Panc1 (cell line): ENCODE measurements at regions not wholly inside any gene's neighbourhood (a gene's known extent, or its start where the extent isn't known, plus 50 kb on each side); places are given as distances from the start of the nearest gene placed in this dataset.

Source experiments
- ATAC-seq: fragments of 200-7000 bp; cut with Tn5 transposase; 2 replicates; pipeline ENCODE4 v1.9.1; 2020; ENCODE audit warnings: mild to moderate bottlenecking, moderate library complexity
- BruUV-seq: library from RNA; stranded (reverse); fragments of 400-500 nt; replicated peaks from 2 replicates; lab custom pipeline; 2021; lab: Mats Ljungman, UMichigan
- CTCF ChIA-PET: fragments of 300-600 bp; sonication (Branson Sonifier 250); formaldehyde crosslinking; loops from one replicate; lab custom pipeline; 2022; ENCODE audit warnings: antibody characterized with exemption; lab: Charles Lee
- POLR2A ChIA-PET: fragments of 300-600 bp; sonication (Branson Sonifier 250); formaldehyde crosslinking; loops from one replicate; lab custom pipeline; 2022; ENCODE audit warnings: antibody characterized with exemption; lab: Charles Lee
- DNase-seq: peaks from one replicate; pipeline ENCODE4 v3.0.0-alpha.2; 2010; ENCODE audit warnings: low read depth, low spot score
- H3K27ac ChIP-seq: 2 replicates; pipeline ENCODE4 v1.5.1; 2011; ENCODE audit warnings: mild to moderate bottlenecking, low read length, inconsistent platforms
- H3K27me3 ChIP-seq: fragments of 200-500 bp; sonication (Bioruptor generic); 2 replicates; pipeline ENCODE4 v1.6.0; 2014; ENCODE audit warnings: low read length, inconsistent platforms; ENCODE audit not compliant: control insufficient read depth, insufficient read depth
- H3K36me3 ChIP-seq: fragments of 200-500 bp; sonication (Bioruptor generic); 2 replicates; pipeline ENCODE4 v1.5.1; 2014; ENCODE audit warnings: inconsistent platforms, mild to moderate bottlenecking, low read length, moderate library complexity; ENCODE audit not compliant: control insufficient read depth, insufficient read depth
- H3K4me1 ChIP-seq: 2 replicates; pipeline ENCODE4 v1.5.1; 2011; ENCODE audit warnings: inconsistent platforms, mild to moderate bottlenecking, low read length, moderate library complexity; ENCODE audit not compliant: control insufficient read depth, insufficient read depth
- H3K4me3 ChIP-seq, 2 experiments: 2 replicates each; pipeline ENCODE4 v1.5.1; 2011 to 2012; ENCODE audit warnings: low read depth in 2 of 2, low read length in 2 of 2, mild to moderate bottlenecking in 2 of 2, inconsistent platforms in 1 of 2, moderate library complexity in 1 of 2
- H3K9me3 ChIP-seq: fragments of 200-500 bp; sonication (Bioruptor generic); 2 replicates; pipeline ENCODE4 v1.5.1; 2014; ENCODE audit warnings: low read depth, mild to moderate bottlenecking, inconsistent platforms, low read length, moderate library complexity; ENCODE audit not compliant: control insufficient read depth, insufficient read depth
- POLR2AphosphoS5 ChIP-seq: IDR thresholded peaks from 2 replicates; pipeline ENCODE4 v1.6.1; 2012; ENCODE audit warnings: mild to moderate bottlenecking, low read depth, low read length, moderate library complexity
- SIN3A ChIP-seq: IDR thresholded peaks from 2 replicates; pipeline ENCODE4 v1.6.1; 2012; ENCODE audit warnings: low read depth, mild to moderate bottlenecking, low read length, moderate library complexity, borderline replicate concordance; ENCODE audit not compliant: insufficient read depth
- TCF7L2 ChIP-seq: IDR thresholded peaks from 2 replicates; pipeline ENCODE4 v1.6.1; 2011; ENCODE audit warnings: mild to moderate bottlenecking, low read depth, low read length, inconsistent platforms
- in situ Hi-C: cut with HindIII; loops from 2 replicates; pipeline ENCODE4 v1.10.0; 2016; ENCODE audit warnings: low sequenced_read_pairs, low pct_unique_long_range_greater_than_20kb
- intact Hi-C: fragments of 100-400 bp; cut with micrococcal nuclease; formaldehyde crosslinking; loops from one replicate; pipeline ENCODE4 v1.10.0; 2022; ENCODE audit not compliant: unreplicated experiment
- TF ChIP-seq, protein P1 (sequence below): fragments of 450-650 bp; IDR thresholded peaks from 2 replicates; pipeline ENCODE4 v1.5.1; 2017; ENCODE audit warnings: mild to moderate bottlenecking
- TF ChIP-seq, protein P2 (sequence below), 2 experiments: IDR thresholded peaks; 2 replicates each; pipeline ENCODE4 v1.6.1; 2011 to 2012; ENCODE audit warnings: low read depth in 2 of 2, control low read depth in 1 of 2, low read length in 1 of 2, mild to moderate bottlenecking in 1 of 2, moderate library complexity in 1 of 2; ENCODE audit not compliant: insufficient read depth in 1 of 2

DNA sequence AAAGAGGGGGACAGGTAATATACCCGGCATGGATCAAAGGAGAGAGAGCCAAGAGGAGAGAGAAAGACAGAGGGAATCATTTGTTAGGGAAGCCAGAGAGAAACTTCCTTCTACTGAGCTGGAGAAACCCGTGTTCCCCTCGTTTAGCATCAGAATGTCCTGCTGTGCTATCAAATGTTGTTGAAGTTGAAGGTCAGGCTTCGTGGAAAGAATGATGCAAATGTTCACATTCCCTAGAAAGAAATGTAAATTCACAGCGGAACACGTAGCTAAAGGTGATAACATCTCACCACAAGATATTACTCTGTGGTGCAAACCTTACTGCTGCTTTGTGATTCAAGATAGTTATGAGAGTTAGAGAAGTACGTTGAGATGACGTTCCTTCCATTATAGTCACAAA lies 258.1 kb downstream of the LNPK start:
- intact Hi-C loops: no loop called here
- in situ Hi-C loops: no loop called here

DNA sequence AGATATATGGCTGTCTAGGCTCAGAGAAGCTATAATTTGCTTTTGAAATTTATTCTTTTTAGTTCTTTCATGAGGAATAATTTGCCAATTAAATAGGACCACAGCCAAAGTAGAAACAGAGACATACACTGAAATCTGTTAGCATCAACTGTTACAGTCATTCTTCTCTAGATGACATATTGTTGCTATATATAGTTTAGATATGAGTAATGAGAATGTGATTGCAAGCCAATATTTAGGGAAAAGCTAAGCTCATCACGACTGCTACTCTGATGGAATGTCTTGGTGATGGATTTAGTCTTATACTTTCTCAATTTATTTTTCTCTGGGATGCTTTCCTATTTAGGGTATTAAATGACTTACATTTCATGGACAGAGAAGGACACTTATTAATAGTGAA lies 259.1 kb downstream of the LNPK start:
- no peak overlapping the region for H3K4me3 ChIP-seq
- DNase-seq: no peak
- POLR2A ChIA-PET: no interaction called here
- no TSS peak for BruUV-seq
- no peaks in the 10 kb centered on the region for H3K4me1 ChIP-seq
- CTCF ChIA-PET: no interaction called here
- TF ChIP-seq TCF7L2 (no peak), POLR2AphosphoS5 (no peak), SIN3A (no peak)
- TF ChIP-seq, protein P1, sequence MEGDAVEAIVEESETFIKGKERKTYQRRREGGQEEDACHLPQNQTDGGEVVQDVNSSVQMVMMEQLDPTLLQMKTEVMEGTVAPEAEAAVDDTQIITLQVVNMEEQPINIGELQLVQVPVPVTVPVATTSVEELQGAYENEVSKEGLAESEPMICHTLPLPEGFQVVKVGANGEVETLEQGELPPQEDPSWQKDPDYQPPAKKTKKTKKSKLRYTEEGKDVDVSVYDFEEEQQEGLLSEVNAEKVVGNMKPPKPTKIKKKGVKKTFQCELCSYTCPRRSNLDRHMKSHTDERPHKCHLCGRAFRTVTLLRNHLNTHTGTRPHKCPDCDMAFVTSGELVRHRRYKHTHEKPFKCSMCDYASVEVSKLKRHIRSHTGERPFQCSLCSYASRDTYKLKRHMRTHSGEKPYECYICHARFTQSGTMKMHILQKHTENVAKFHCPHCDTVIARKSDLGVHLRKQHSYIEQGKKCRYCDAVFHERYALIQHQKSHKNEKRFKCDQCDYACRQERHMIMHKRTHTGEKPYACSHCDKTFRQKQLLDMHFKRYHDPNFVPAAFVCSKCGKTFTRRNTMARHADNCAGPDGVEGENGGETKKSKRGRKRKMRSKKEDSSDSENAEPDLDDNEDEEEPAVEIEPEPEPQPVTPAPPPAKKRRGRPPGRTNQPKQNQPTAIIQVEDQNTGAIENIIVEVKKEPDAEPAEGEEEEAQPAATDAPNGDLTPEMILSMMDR: no peak
- TF ChIP-seq, protein P2, sequence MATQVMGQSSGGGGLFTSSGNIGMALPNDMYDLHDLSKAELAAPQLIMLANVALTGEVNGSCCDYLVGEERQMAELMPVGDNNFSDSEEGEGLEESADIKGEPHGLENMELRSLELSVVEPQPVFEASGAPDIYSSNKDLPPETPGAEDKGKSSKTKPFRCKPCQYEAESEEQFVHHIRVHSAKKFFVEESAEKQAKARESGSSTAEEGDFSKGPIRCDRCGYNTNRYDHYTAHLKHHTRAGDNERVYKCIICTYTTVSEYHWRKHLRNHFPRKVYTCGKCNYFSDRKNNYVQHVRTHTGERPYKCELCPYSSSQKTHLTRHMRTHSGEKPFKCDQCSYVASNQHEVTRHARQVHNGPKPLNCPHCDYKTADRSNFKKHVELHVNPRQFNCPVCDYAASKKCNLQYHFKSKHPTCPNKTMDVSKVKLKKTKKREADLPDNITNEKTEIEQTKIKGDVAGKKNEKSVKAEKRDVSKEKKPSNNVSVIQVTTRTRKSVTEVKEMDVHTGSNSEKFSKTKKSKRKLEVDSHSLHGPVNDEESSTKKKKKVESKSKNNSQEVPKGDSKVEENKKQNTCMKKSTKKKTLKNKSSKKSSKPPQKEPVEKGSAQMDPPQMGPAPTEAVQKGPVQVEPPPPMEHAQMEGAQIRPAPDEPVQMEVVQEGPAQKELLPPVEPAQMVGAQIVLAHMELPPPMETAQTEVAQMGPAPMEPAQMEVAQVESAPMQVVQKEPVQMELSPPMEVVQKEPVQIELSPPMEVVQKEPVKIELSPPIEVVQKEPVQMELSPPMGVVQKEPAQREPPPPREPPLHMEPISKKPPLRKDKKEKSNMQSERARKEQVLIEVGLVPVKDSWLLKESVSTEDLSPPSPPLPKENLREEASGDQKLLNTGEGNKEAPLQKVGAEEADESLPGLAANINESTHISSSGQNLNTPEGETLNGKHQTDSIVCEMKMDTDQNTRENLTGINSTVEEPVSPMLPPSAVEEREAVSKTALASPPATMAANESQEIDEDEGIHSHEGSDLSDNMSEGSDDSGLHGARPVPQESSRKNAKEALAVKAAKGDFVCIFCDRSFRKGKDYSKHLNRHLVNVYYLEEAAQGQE (IDR thresholded peaks at IDR 0.05; ENCODE audit: insufficient read depth in 1 of 2, low read depth in 2 of 2, low read length in 1 of 2): no peak
- H3K27ac ChIP-seq: no peak overlapping the region
- intact Hi-C loops: no loop called here
- H3K36me3 ChIP-seq: no peaks in the 10 kb centered on the region
- no peak for ATAC-seq
- H3K9me3 ChIP-seq: no peaks in the 10 kb centered on the region
- H3K27me3 ChIP-seq: no peaks in the 10 kb centered on the region
- in situ Hi-C loops: no loop called here

More for the DNA sequence above, 258.1 kb downstream of the LNPK start:
- BruUV-seq: no TSS peak
- TF ChIP-seq TCF7L2 (no peak), POLR2AphosphoS5 (no peak), SIN3A (no peak)
- TF ChIP-seq, protein P2 (IDR thresholded peaks at IDR 0.05; ENCODE audit: insufficient read depth in 1 of 2, low read depth in 2 of 2, low read length in 1 of 2): no peak
- TF ChIP-seq, protein P1: no peak
- DNase-seq: no peak
- ATAC-seq: no peak
- no peaks in the 10 kb centered on the region for H3K9me3 ChIP-seq
- no peak overlapping the region for H3K4me3 ChIP-seq
- H3K36me3 ChIP-seq: no peaks in the 10 kb centered on the region
- no peaks in the 10 kb centered on the region for H3K27me3 ChIP-seq
- ChIA-PET POLR2A (no interaction called here), CTCF (no interaction called here)
- no peaks in the 10 kb centered on the region for H3K4me1 ChIP-seq
- H3K27ac ChIP-seq: no peak overlapping the region
